B cell (primary cell): ENCODE measurements at regions not wholly inside any gene's neighbourhood (a gene's known extent, or its start where the extent isn't known, plus 50 kb on each side); places are given as distances from the start of the nearest gene placed in this dataset.

Source experiments
- CTCF ChIP-seq: fragments of 200-600 bp; IDR thresholded peaks from one replicate; pipeline ENCODE4 v1.8.0; 2022; ENCODE audit warnings: antibody characterized with exemption, mild to moderate bottlenecking
- EZH2 ChIP-seq: IDR thresholded peaks from 2 replicates; pipeline ENCODE4 v1.6.1; 2012; ENCODE audit warnings: borderline replicate concordance, low read depth, mild to moderate bottlenecking, moderate library complexity, low read length; ENCODE audit not compliant: insufficient read depth, poor library complexity, severe bottlenecking

DNA sequence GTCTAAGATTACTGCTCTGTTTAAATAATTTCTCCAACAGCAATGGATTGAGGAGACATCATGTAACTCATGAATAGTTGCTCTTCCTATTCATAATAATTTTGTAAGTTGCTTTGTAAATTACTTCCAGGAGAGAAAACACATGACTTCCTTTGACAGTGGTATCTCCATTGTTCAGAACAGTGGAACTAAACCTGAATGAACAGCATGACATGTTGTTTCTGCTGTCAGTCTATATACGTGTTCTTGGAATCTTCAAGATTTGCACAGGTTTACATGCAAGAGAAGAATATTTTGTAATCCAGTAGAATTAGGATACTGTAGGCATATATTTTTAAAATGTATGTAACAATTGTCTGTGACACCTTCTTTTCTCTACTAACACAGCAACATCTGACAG, 618.8 kb upstream of the GRID2 start:
- TF ChIP-seq EZH2 (no peak), CTCF (no peak)
